GM23338 (cell line): ENCODE measurements at regions not wholly inside any gene's neighbourhood (a gene's known extent, or its start where the extent isn't known, plus 50 kb on each side); places are given as distances from the start of the nearest gene placed in this dataset.

Source experiments
- ATAC-seq: fragments of 200-7000 bp; cut with Tn5 transposase; 3 replicates; pipeline ENCODE4 v1.9.1; 2020
- DNase-seq: peaks from one replicate; pipeline ENCODE4 v3.0.0-alpha.2; 2015; ENCODE audit warnings: low spot score
- H2AFZ ChIP-seq: fragments of 200-600 bp; sonication (generic); 2 replicates; pipeline ENCODE4 v1.8.0; 2016; ENCODE audit warnings: antibody characterized with exemption, mild to moderate bottlenecking, moderate library complexity
- H3F3A ChIP-seq: fragments of 200-600 bp; sonication (generic); replicated peaks from 2 replicates; pipeline ENCODE4 v1.8.0; 2017; ENCODE audit warnings: antibody characterized with exemption, mixed run types, low read depth
- H3K27ac ChIP-seq: fragments of 200-600 bp; sonication (generic); 2 replicates; pipeline ENCODE4 v1.6.1; 2016; ENCODE audit warnings: low read depth
- H3K27me3 ChIP-seq: fragments of 200-600 bp; sonication (generic); 2 replicates; pipeline ENCODE4 v1.8.0; 2016; ENCODE audit warnings: mild to moderate bottlenecking, mixed run types, moderate library complexity; ENCODE audit not compliant: insufficient read depth
- H3K36me3 ChIP-seq: fragments of 200-600 bp; sonication (generic); 2 replicates; pipeline ENCODE4 v1.8.0; 2016; ENCODE audit warnings: mild to moderate bottlenecking; ENCODE audit not compliant: insufficient read depth
- H3K4me1 ChIP-seq: fragments of 200-600 bp; sonication (generic); 2 replicates; pipeline ENCODE4 v1.8.0; 2016; ENCODE audit warnings: mild to moderate bottlenecking, moderate library complexity; ENCODE audit not compliant: insufficient read depth
- H3K4me2 ChIP-seq: fragments of 200-600 bp; sonication (generic); 2 replicates; pipeline ENCODE4 v1.7.1; 2017; ENCODE audit warnings: mixed run types
- H3K4me3 ChIP-seq: fragments of 200-600 bp; sonication (generic); 2 replicates; pipeline ENCODE4 v1.6.1; 2016; ENCODE audit warnings: mixed run types
- H3K79me2 ChIP-seq: fragments of 200-600 bp; sonication (generic); replicated peaks from 2 replicates; pipeline ENCODE4 v1.8.0; 2017; ENCODE audit warnings: mild to moderate bottlenecking; ENCODE audit not compliant: insufficient read depth
- H3K9me2 ChIP-seq: fragments of 200-600 bp; sonication (generic); 2 replicates; pipeline ENCODE4 v1.8.0; 2017; ENCODE audit not compliant: insufficient read depth
- H4K20me1 ChIP-seq: fragments of 200-600 bp; sonication (generic); replicated peaks from 2 replicates; pipeline ENCODE4 v1.8.0; 2017; ENCODE audit warnings: mild to moderate bottlenecking; ENCODE audit not compliant: insufficient read depth
- H3K27ac Mint-ChIP-seq: 2 replicates; pipeline ENCODE4 v1.8.0; 2020; ENCODE audit warnings: inconsistent platforms, mild to moderate bottlenecking, moderate library complexity, mixed read lengths
- H3K27me3 Mint-ChIP-seq: 3 replicates; pipeline ENCODE4 v1.8.0; 2022; ENCODE audit warnings: low read depth, mild to moderate bottlenecking, moderate library complexity, mixed read lengths, inconsistent platforms; ENCODE audit not compliant: insufficient read depth, poor library complexity
- H3K36me3 Mint-ChIP-seq: 3 replicates; pipeline ENCODE4 v1.8.0; 2021; ENCODE audit warnings: low read depth, mild to moderate bottlenecking, inconsistent platforms, moderate library complexity, mixed read lengths
- H3K4me1 Mint-ChIP-seq: 3 replicates; pipeline ENCODE4 v1.8.0; 2020; ENCODE audit warnings: mild to moderate bottlenecking, inconsistent platforms, mixed read lengths
- H3K4me3 Mint-ChIP-seq: 3 replicates; pipeline ENCODE4 v1.8.0; 2021; ENCODE audit warnings: moderate library complexity, mild to moderate bottlenecking, inconsistent platforms, mixed read lengths
- H3K9me3 Mint-ChIP-seq: 3 replicates; pipeline ENCODE4 v1.8.0; 2020; ENCODE audit warnings: moderate library complexity, mild to moderate bottlenecking, inconsistent platforms, mixed read lengths
- CREB1 ChIP-seq: fragments of 250-450 bp; sonication (Bioruptor Pico); IDR thresholded peaks from 2 replicates; pipeline ENCODE4 v1.5.0; 2020; ENCODE audit warnings: low read depth, mild to moderate bottlenecking, moderate library complexity
- EZH2 ChIP-seq: fragments of 200-600 bp; sonication (generic); IDR thresholded peaks from one replicate; pipeline ENCODE4 v1.8.0; 2017; ENCODE audit warnings: antibody characterized with exemption, mild to moderate bottlenecking, low read depth; ENCODE audit not compliant: unreplicated experiment
- EZH2phosphoT487 ChIP-seq: fragments of 200-600 bp; sonication (generic); IDR thresholded peaks from one replicate; pipeline ENCODE4 v1.8.1; 2018; ENCODE audit warnings: antibody characterized with exemption; ENCODE audit not compliant: unreplicated experiment
- NANOG ChIP-seq: IDR thresholded peaks from 2 replicates; pipeline ENCODE4 v1.6.1; 2016; ENCODE audit warnings: antibody characterized with exemption, borderline replicate concordance
- POLR2AphosphoS5 ChIP-seq: IDR thresholded peaks from 2 replicates; pipeline ENCODE4 v1.6.1; 2016; ENCODE audit warnings: antibody characterized with exemption, low read depth
- STAT1 ChIP-seq: IDR thresholded peaks from one replicate; pipeline ENCODE4 v1.6.1; 2016; ENCODE audit warnings: antibody characterized with exemption; ENCODE audit not compliant: unreplicated experiment
- ZNF114 ChIP-seq: fragments of 250-450 bp; sonication (Bioruptor Pico); IDR thresholded peaks from 2 replicates; pipeline ENCODE4 v1.5.0; 2020; ENCODE audit warnings: mild to moderate bottlenecking, moderate library complexity
- TF ChIP-seq, protein P1 (sequence below): fragments of 250-450 bp; sonication (Bioruptor Pico); IDR thresholded peaks from 2 replicates; pipeline ENCODE4 v1.5.0; 2020; ENCODE audit warnings: mild to moderate bottlenecking, moderate library complexity
- TF ChIP-seq, protein P2 (sequence below), 2 experiments: fragments of 200-600 bp in 1 of 2; sonication (generic) in 1 of 2; conservative IDR thresholded peaks; 2 replicates each; pipeline versions ENCODE4 v1.5.1 to v1.6.1; 2016 to 2017; ENCODE audit warnings: antibody characterized with exemption in 2 of 2, low read depth in 2 of 2, mild to moderate bottlenecking in 2 of 2, moderate library complexity in 1 of 2

GRCh38 chr4:177771645-177772044 is 329.4 kb upstream of the AGA start (continued):
- TF ChIP-seq, protein P1, sequence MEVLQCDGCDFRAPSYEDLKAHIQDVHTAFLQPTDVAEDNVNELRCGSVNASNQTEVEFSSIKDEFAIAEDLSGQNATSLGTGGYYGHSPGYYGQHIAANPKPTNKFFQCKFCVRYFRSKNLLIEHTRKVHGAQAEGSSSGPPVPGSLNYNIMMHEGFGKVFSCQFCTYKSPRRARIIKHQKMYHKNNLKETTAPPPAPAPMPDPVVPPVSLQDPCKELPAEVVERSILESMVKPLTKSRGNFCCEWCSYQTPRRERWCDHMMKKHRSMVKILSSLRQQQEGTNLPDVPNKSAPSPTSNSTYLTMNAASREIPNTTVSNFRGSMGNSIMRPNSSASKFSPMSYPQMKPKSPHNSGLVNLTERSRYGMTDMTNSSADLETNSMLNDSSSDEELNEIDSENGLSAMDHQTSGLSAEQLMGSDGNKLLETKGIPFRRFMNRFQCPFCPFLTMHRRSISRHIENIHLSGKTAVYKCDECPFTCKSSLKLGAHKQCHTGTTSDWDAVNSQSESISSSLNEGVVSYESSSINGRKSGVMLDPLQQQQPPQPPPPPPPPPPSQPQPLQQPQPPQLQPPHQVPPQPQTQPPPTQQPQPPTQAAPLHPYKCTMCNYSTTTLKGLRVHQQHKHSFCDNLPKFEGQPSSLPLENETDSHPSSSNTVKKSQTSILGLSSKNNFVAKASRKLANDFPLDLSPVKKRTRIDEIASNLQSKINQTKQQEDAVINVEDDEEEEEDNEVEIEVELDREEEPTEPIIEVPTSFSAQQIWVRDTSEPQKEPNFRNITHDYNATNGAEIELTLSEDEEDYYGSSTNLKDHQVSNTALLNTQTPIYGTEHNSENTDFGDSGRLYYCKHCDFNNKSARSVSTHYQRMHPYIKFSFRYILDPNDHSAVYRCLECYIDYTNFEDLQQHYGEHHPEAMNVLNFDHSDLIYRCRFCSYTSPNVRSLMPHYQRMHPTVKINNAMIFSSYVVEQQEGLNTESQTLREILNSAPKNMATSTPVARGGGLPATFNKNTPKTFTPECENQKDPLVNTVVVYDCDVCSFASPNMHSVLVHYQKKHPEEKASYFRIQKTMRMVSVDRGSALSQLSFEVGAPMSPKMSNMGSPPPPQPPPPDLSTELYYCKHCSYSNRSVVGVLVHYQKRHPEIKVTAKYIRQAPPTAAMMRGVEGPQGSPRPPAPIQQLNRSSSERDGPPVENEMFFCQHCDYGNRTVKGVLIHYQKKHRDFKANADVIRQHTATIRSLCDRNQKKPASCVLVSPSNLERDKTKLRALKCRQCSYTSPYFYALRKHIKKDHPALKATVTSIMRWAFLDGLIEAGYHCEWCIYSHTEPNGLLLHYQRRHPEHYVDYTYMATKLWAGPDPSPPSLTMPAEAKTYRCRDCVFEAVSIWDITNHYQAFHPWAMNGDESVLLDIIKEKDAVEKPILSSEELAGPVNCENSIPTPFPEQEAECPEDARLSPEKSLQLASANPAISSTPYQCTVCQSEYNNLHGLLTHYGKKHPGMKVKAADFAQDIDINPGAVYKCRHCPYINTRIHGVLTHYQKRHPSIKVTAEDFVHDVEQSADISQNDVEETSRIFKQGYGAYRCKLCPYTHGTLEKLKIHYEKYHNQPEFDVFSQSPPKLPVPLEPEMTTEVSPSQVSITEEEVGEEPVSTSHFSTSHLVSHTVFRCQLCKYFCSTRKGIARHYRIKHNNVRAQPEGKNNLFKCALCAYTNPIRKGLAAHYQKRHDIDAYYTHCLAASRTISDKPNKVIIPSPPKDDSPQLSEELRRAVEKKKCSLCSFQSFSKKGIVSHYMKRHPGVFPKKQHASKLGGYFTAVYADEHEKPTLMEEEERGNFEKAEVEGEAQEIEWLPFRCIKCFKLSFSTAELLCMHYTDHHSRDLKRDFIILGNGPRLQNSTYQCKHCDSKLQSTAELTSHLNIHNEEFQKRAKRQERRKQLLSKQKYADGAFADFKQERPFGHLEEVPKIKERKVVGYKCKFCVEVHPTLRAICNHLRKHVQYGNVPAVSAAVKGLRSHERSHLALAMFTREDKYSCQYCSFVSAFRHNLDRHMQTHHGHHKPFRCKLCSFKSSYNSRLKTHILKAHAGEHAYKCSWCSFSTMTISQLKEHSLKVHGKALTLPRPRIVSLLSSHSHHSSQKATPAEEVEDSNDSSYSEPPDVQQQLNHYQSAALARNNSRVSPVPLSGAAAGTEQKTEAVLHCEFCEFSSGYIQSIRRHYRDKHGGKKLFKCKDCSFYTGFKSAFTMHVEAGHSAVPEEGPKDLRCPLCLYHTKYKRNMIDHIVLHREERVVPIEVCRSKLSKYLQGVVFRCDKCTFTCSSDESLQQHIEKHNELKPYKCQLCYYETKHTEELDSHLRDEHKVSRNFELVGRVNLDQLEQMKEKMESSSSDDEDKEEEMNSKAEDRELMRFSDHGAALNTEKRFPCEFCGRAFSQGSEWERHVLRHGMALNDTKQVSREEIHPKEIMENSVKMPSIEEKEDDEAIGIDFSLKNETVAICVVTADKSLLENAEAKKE (CRISPR knock-in tag) = no peak
- TF ChIP-seq ZNF114 = no peak

- Mint-ChIP-seq H3K36me3 (peaks cover 5% of the 10 kb centered on the region; the same call in 1 of the 3 replicates), H3K4me3 (no peak overlapping the region), H3K27ac (no peak overlapping the region), H3K27me3 (no peaks in the 10 kb centered on the region), H3K4me1 (no peaks in the 10 kb centered on the region), H3K9me3 (peaks cover 3% of the 10 kb centered on the region; the same call in 1 of the 3 replicates)
- no peaks in the 10 kb centered on the region for H3F3A ChIP-seq
- H3K79me2 ChIP-seq = no peaks in the 10 kb centered on the region
- H2AFZ ChIP-seq = no peak overlapping the region
- no peak overlapping the region for H3K4me3 ChIP-seq
- no peaks in the 10 kb centered on the region for H3K36me3 ChIP-seq
- H3K9me2 ChIP-seq = no peaks in the 10 kb centered on the region
- no peak overlapping the region for H3K4me2 ChIP-seq
- ATAC-seq (no peak), DNase-seq (no peak)
- H3K27ac ChIP-seq = no peak overlapping the region
- H3K4me1 ChIP-seq = no peaks in the 10 kb centered on the region
- no peaks in the 10 kb centered on the region for H4K20me1 ChIP-seq
- H3K27me3 ChIP-seq = no peaks in the 10 kb centered on the region
- TF ChIP-seq EZH2phosphoT487 = no peak
- no peak for TF ChIP-seq POLR2AphosphoS5
- TF ChIP-seq NANOG = no peak
- TF ChIP-seq, protein P1 (CRISPR knock-in tag) = no peak
- no peak for TF ChIP-seq CREB1 (CRISPR knock-in tag)
- TF ChIP-seq, protein P2, sequence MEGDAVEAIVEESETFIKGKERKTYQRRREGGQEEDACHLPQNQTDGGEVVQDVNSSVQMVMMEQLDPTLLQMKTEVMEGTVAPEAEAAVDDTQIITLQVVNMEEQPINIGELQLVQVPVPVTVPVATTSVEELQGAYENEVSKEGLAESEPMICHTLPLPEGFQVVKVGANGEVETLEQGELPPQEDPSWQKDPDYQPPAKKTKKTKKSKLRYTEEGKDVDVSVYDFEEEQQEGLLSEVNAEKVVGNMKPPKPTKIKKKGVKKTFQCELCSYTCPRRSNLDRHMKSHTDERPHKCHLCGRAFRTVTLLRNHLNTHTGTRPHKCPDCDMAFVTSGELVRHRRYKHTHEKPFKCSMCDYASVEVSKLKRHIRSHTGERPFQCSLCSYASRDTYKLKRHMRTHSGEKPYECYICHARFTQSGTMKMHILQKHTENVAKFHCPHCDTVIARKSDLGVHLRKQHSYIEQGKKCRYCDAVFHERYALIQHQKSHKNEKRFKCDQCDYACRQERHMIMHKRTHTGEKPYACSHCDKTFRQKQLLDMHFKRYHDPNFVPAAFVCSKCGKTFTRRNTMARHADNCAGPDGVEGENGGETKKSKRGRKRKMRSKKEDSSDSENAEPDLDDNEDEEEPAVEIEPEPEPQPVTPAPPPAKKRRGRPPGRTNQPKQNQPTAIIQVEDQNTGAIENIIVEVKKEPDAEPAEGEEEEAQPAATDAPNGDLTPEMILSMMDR (conservative IDR thresholded peaks at IDR 0.05; ENCODE audit: low read depth in 2 of 2) = no peak
- TF ChIP-seq STAT1 = no peak
- no peak for TF ChIP-seq EZH2
These were observed 336.4 kb upstream of the AGA start for GRCh38 chr4:177778623-177779022.
